T-helper 1 cell (primary cell): ENCODE measurements at regions not wholly inside any gene's neighbourhood (a gene's known extent, or its start where the extent isn't known, plus 50 kb on each side); places are given as distances from the start of the nearest gene placed in this dataset.
"Not testable (repeated sequence)": the region's sequence is repeated elsewhere in the genome, so short reads cannot be mapped to it uniquely, and the experiment has no call there.

Experiments used
- DNase-seq, 5 donors: peaks; one replicate each; pipeline ENCODE4 v3.0.0-alpha.2; 2012 to 2020

GRCh38 chr14:44385296-44385695 lies 121.8 kb downstream of the FSCB start:
- not testable (repeated sequence) for DNase-seq

- DNase-seq, result not testable (repeated sequence)
Observed at GRCh38 chr14:44384601-44385293, 122.3 kb downstream of the FSCB start.

DNA sequence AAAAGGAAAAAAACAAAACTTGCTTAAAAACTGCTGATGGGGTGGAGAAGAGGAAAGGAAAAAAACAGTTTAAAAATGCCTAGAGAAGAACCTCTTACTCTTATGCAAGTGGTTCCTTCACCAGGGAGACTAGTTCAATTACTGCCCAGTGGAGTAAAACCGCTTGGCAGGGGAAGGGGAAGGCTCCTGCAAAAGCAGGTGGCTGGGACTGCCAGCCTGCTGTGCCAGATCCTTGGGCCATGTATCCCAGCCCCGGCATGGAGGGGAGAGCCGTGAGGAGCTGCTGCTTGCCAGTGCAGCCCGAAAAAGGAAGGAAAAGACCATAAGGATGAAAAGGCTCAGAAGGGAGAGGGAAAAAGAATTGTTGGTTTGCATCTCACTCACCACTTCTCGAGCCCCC lies 123.0 kb downstream of the FSCB start:
- no peak for DNase-seq

DNA sequence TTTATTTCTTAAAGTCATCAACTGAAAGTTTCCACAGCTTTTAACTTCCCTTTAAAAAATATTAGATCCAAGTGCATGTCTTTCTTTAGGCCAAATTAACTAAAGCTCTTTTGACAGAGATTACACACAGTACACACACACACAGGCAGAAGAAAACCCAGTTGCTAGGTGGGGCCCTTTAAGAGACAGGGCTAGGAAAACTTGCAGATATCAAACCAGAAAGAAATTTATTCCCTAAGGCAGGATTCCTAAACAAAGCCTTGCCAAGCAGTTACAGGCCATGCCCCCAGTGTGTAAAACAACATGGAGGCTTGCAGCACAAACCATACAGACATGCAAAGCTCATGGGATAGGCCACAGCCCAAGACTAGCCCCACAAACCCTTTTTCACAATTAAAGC lies 123.4 kb downstream of the FSCB start:
- DNase-seq, result no peak

GRCh38 chr14:44379292-44379977 lies 127.6 kb downstream of the FSCB start:
- DNase-seq, result no peak

DNA sequence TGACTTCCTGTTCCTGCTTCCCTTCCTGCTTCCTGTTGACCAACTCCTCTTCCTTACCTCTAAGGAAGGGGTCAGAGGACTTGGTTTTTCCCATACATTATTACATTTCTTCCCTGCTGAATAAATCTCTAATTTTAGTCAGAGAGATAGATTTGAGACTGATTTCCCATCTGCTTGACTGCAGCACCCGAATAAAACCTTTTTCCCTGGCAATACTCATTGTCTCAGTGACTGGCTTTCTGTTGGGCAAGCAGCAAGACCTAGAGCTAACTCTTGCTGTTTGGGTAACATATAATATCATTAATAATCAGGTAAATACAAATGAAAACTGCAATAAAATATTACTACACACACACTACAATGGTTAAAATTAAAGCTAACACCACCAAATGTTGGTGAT lies 132.2 kb downstream of the FSCB start:
- DNase-seq, result no peak

DNA sequence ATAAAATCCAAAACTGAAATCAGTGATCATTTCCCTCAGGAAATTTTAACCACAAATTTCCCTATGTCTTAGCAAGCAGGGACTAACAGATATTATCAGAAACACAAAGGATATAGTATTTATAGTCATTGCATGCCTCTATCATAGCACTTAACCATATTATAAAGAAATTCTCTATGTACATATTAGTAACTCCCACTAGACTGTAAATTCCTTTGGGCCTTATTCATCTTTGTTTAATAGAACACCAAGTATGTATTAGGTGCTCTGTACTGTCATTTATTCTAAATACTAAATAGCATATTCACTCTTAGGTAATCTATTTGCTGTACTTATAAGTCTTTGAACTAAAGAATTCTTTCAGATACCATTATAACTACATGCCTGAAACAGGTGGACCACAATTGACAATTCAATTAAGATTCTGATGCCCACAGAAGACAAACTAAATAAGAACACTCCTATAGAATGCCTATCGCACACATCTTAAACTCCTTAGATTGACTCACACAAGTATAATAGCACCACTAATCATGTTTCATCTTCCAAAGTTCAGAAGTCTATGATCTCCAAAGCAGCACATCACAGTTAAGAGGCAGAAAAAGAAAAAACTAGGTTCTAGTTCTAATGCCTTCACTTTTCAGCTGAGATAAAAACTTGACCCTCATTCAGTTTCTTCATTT lies 134.1 kb downstream of the FSCB start:
- DNase-seq, result no peak

- DNase-seq, result no peak
Observed at GRCh38 chr14:44372231-44372630, 134.9 kb downstream of the FSCB start.

- no peak for DNase-seq
Observed at GRCh38 chr14:44370727-44371126, 136.4 kb downstream of the FSCB start.

- DNase-seq, result no peak
Observed at GRCh38 chr14:44369401-44370123, 137.5 kb downstream of the FSCB start.

DNA sequence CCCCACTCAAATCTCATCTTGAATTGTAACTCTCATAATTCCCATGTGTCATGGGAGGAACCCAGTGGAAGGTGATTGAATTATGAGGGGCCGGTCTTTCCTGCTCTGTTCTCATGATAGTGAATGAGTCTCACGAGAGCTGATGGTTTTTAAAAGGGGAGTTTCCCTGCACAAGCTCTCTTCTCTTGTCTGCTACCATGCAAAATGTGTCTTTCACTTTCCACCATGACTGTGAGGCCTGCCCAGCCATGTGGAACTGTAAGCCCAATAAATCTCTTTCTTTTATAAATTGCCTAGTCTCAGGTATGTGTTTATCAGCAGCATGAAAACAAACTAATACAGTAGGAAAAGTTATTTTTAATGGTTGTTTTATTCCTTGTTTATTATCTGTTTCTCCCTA lies 146.0 kb downstream of the FSCB start:
- no peak for DNase-seq

DNA sequence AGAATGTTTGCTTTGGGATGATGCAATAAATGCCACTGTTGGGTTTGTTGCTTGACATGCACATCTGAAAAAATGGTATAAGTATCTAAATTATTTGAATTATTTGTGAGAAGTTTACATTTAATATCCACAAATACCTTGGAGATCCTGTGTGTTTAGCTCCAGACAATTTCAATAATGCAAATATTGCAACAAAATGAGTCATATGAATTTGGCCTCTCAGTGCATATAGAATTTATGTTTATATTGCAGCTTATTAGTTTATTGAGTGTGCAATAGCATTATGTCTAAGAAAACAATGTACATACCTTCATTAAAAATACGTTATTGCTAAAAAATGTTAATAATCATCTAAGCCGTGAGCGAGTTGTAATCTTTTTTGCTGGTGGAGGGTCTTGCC lies 153.3 kb downstream of the FSCB start:
- DNase-seq, result no peak

DNA sequence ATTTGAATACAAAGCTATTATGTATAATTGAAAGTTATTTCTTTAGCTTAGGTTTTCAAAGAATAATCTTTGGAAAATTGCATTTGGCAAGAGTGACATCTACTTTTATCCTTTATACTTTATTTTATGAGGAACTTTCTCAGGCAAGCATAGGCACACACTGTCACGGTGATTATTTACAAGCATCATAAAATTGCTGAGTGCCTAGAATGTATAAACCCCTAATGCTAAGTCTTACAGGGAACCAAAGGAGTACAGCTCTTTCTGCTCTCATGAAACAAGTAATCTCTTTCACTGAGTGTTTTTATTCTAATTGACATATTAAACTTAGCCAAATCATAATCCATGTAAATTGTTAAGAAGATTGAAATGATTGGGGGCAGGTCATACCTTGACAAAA lies 154.9 kb downstream of the FSCB start:
- no peak for DNase-seq

GRCh38 chr14:44347316-44347715 lies 159.8 kb downstream of the FSCB start:
- no peak for DNase-seq

DNA sequence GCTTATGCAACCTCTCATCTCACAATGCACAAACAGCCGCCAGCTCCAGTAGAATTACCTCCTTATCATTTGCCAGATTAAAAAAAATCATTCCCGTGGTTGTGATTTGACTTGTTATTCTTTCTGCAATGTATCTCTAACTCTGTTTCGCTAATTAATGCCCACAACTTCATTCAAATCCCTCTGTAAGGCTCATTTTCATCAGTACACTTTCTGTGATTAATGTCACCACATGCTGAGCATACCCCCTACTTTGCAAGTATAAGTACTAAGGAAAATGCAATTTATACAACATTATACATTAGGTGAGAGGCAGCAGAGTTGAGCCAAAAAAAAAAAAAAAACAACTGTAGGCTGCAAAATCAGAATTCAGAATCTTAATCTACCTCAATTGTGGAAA lies 166.0 kb downstream of the FSCB start:
- DNase-seq, result no peak

DNA sequence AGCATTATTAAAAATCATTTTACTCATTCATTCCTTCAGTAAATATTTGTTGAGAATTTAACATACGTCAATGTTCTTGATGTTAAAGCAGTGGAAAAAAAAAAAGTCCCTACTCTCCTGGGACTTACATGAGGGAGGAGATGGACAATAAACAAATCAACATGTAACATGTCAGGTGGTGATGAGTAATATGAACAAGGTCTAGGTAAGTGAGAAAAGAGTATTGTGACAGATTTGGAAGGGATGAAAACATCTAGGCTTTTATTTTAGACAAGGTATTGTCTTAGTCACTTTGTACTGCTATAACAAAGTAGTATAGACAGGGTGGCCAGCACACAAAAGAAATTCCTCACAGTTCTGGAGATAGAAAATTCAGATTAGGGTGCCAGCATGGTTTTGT lies 167.2 kb downstream of the FSCB start:
- no peak for DNase-seq

GRCh38 chr14:44339231-44339630 lies 167.9 kb downstream of the FSCB start:
- DNase-seq, result no peak

DNA sequence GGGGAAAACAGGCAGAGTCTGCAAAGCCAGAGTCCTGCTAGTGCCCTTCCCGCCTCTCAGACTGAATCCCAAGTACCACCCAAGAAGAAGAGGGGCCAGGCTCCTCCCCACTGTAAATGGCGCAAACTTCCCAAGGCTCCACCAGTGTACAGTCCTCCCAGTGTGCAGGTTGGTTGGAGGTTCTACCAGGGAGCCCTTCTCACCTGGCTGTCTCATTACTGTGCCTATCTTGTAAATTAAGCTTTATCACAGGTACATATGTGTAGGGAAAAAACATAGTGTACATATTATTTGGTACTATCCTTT lies 189.7 kb downstream of the FSCB start:
- no peak for DNase-seq

DNA sequence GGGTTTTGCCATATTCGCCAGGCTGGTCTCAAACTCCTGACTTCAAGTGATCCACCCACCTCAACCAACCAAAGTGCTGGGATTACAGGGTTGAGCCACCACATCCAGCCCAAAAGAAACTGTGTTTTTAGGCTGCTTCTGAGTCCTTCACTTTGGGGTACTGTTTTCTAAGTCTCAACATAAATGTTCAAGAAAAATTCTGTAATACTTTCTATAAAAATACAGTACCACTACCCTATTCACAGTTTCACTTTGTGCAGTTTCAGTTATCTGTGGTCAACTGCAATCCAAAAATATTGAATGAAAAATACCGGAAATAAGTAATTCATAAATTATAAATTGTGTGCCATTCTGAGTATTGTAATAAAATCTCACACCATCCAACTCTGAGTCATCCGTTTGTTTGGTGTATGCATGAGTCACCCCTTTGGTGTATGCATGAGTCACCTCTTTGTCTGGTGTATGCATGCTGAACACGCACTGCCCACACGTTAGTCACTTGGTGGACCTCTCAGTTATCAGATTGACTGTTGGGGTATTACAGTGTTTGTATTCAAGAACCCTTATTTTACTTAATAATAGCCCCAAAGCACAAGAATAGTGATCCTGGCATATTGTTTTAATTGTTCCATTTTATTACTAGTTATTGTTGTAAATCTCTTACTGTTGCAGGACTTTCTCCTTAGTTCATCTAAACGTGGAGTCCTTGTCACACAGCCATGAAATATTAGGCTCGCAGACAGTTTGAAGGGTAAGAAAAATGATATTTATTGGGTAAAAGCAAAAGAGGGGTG lies 190.2 kb downstream of the FSCB start:
- DNase-seq, result peak in 1 of 5 donors; percentile 30

GRCh38 chr14:44309331-44309730 lies 197.8 kb downstream of the FSCB start:
- DNase-seq, result no peak

GRCh38 chr14:44300916-44301315 lies 206.2 kb downstream of the FSCB start:
- no peak for DNase-seq

GRCh38 chr14:44297437-44297836 lies 209.6 kb downstream of the FSCB start:
- no peak for DNase-seq
